ENCODE measurements at regions not wholly inside any gene's neighbourhood (a gene's known extent, or its start where the extent isn't known, plus 50 kb on each side); places are given as distances from the start of the nearest gene placed in this dataset.
A peak's percentile ranks its signal among the peaks of the same experiment; 100 is the strongest.

GRCh38 chr2:164008752-164009151, 272.9 kb upstream of the FIGN start:
- Histone ChIP-seq H3K27ac (no peak overlapping the region), H3K27me3 (ENCODE audit: insufficient read depth in 3 of 3, low read length in 2 of 3) (no peaks in the 10 kb centered on the region), H3K36me3 (ENCODE audit: insufficient read depth in 1 of 2, low read depth in 1 of 2) (no peaks in the 10 kb centered on the region), H3K4me1 (no peaks in the 10 kb centered on the region), H3K9me3 (no peaks in the 10 kb centered on the region), H3K4me3 (no peak overlapping the region)
- 77 to 80% (median 78%) methylated on average over 4 of the region's 4 CpGs for WGBS, 3 donors
- intact Hi-C loops (cut with DNase I) = no loop called here
- no peak for TF ChIP-seq CTCF (IDR thresholded peaks at IDR 0.05)
- ATAC-seq = no peak
- DNase-seq = no peak

GRCh38 chr2:164006704-164007103, 270.9 kb upstream of the FIGN start:
- Histone ChIP-seq H3K4me3 (no peak overlapping the region), H3K27me3 (ENCODE audit: insufficient read depth in 3 of 3, low read length in 2 of 3) (no peaks in the 10 kb centered on the region), H3K4me1 (no peaks in the 10 kb centered on the region), H3K9me3 (no peaks in the 10 kb centered on the region), H3K36me3 (ENCODE audit: insufficient read depth in 1 of 2, low read depth in 1 of 2) (no peaks in the 10 kb centered on the region), H3K27ac (no peak overlapping the region)
- ATAC-seq (no peak), DNase-seq (no peak)
- TF ChIP-seq CTCF (IDR thresholded peaks at IDR 0.05) = no peak
- WGBS, 3 donors = 55 to 65% (median 62%) methylated on average over 2 of the region's 2 CpGs
- intact Hi-C loops (cut with DNase I) = no loop called here

- no peaks in the 10 kb centered on the region for H3K9me3 ChIP-seq
- no peak overlapping the region for H3K4me3 ChIP-seq
- H3K4me1 ChIP-seq = no peaks in the 10 kb centered on the region
- no peak for DNase-seq
- intact Hi-C loops (cut with DNase I) = no loop called here
- WGBS, 3 donors = 70 to 76% (median 72%) methylated on average over 2 of the region's 2 CpGs
- no peak overlapping the region for H3K27ac ChIP-seq
- peak in 1 of 4 donors; percentile 41 for ATAC-seq
- no peak for TF ChIP-seq CTCF (IDR thresholded peaks at IDR 0.05)
- H3K27me3 ChIP-seq (ENCODE audit: insufficient read depth in 3 of 3, low read length in 2 of 3) = no peaks in the 10 kb centered on the region
- no peaks in the 10 kb centered on the region for H3K36me3 ChIP-seq (ENCODE audit: insufficient read depth in 1 of 2, low read depth in 1 of 2)
Observed at GRCh38 chr2:164000176-164000575, 264.4 kb upstream of the FIGN start.

GRCh38 chr2:163997466-163997865, 261.7 kb upstream of the FIGN start:
- Histone ChIP-seq H3K27ac (no peak overlapping the region), H3K9me3 (no peaks in the 10 kb centered on the region), H3K36me3 (ENCODE audit: insufficient read depth in 1 of 2, low read depth in 1 of 2) (no peaks in the 10 kb centered on the region), H3K4me3 (no peak overlapping the region), H3K4me1 (no peaks in the 10 kb centered on the region), H3K27me3 (ENCODE audit: insufficient read depth in 3 of 3, low read length in 2 of 3) (no peaks in the 10 kb centered on the region)
- no peak for TF ChIP-seq CTCF (IDR thresholded peaks at IDR 0.05)
- WGBS, 3 donors = 47 to 49% (median 48%) methylated on average over 4 of the region's 4 CpGs
- intact Hi-C loops (cut with DNase I) = no loop called here
- DNase-seq (no peak), ATAC-seq (no peak)

GRCh38 chr2:163990541-163990940, 254.7 kb upstream of the FIGN start:
- 22 to 40% (median 26%) methylated on average over 2 of the region's 2 CpGs for WGBS, 3 donors
- Histone ChIP-seq H3K4me1 (no peaks in the 10 kb centered on the region), H3K9me3 (no peaks in the 10 kb centered on the region), H3K27me3 (ENCODE audit: insufficient read depth in 3 of 3, low read length in 2 of 3) (no peaks in the 10 kb centered on the region), H3K36me3 (ENCODE audit: insufficient read depth in 1 of 2, low read depth in 1 of 2) (no peaks in the 10 kb centered on the region), H3K4me3 (no peak overlapping the region), H3K27ac (no peak overlapping the region)
- ATAC-seq (no peak), DNase-seq (no peak)
- intact Hi-C loops (cut with DNase I) = no loop called here
- TF ChIP-seq CTCF (IDR thresholded peaks at IDR 0.05) = no peak

All from psoas muscle (tissue), 7 donors.